ENCODE measurements at regions not wholly inside any gene's neighbourhood (a gene's known extent, or its start where the extent isn't known, plus 50 kb on each side); places are given as distances from the start of the nearest gene placed in this dataset.

GRCh38 chr7:124992851-124993562 is 63.4 kb upstream of the POT1 start:
- 7% methylated on average over 4 of the region's 4 CpGs for WGBS (ENCODE audit: missing lambda C conversion rate)
- TF ChIP-seq TFCP2L1 (CRISPR knock-in tag; IDR thresholded peaks at IDR 0.05) (no peak), FOSL2 (IDR thresholded peaks at IDR 0.05) (no peak), FOSL2 (CRISPR knock-in tag; IDR thresholded peaks at IDR 0.05) (peak; percentile 59; the same call in 1 of the 2 replicates)
- TF ChIP-seq, protein P1, sequence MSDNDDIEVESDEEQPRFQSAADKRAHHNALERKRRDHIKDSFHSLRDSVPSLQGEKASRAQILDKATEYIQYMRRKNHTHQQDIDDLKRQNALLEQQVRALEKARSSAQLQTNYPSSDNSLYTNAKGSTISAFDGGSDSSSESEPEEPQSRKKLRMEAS (IDR thresholded peaks at IDR 0.05), result no peak
- TF ChIP-seq, protein P2, sequence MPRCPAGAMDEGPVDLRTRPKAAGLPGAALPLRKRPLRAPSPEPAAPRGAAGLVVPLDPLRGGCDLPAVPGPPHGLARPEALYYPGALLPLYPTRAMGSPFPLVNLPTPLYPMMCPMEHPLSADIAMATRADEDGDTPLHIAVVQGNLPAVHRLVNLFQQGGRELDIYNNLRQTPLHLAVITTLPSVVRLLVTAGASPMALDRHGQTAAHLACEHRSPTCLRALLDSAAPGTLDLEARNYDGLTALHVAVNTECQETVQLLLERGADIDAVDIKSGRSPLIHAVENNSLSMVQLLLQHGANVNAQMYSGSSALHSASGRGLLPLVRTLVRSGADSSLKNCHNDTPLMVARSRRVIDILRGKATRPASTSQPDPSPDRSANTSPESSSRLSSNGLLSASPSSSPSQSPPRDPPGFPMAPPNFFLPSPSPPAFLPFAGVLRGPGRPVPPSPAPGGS (IDR thresholded peaks at IDR 0.05), result no peak
- 0 out of 6 replicates have a peak overlapping the region, but pooled peaks of 1 of the 2 experiments have one; percentile 15 for H3K27ac ChIP-seq
- FAIRE-seq (no peak), ATAC-seq (peak; percentile 94 to 97), DNase-seq (ENCODE audit: low read depth in 1 of 2, low spot score in 1 of 2) (peak; percentile 6 to 51)
- no peak overlapping the region for H3K4me3 ChIP-seq
- H3K9me3 ChIP-seq, result no peaks in the 10 kb centered on the region
- ChIA-PET CTCF (interaction anchor here (0.6 kb wide), 1 partner anchor 150 kb away, joined by 3 read pairs; no protein-coding TSS in a partner anchor), POLR2A (interaction anchor here (1.6 kb wide), 1 partner anchor 63 kb away, joined by 6 read pairs; the partner anchor contains the start of gene POT1)
- peaks cover 4% of the 10 kb centered on the region; the same call in 1 of the 3 replicates for H3K4me1 ChIP-seq
- peak overlapping the region; percentile 29 for H3K4me2 ChIP-seq

DNA sequence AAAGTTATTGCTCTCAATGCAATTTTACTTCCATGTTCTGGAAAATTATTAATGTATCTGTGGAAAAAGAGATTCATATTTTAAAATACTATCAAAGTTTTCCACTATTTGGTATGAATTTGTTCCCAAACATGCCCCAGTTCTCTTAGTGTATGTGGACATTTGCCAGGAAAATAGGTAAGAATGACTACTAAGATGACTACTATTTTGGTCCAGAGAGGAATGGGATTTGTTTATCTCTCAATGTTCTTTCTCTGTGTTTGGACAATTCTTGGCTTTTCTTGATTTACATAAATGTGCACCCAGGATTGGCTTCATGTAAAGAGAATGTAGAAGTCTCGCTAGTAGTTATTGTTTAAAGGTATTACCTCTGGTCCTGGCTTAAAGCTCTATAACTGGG is 60.3 kb upstream of the POT1 start:
- Histone ChIP-seq H3K4me2 (no peak overlapping the region), H3K4me3 (no peak overlapping the region), H3K27ac (no peak overlapping the region), H3K4me1 (peaks cover 4% of the 10 kb centered on the region; the same call in 1 of the 3 replicates), H3K9me3 (no peaks in the 10 kb centered on the region)
- ChIA-PET POLR2A (no interaction called here), CTCF (no interaction called here)
- 20% methylated on average over 1 of the region's 1 CpG for WGBS (ENCODE audit: missing lambda C conversion rate)
- DNase-seq (ENCODE audit: low read depth in 1 of 2, low spot score in 1 of 2) (no peak), FAIRE-seq (no peak), ATAC-seq (no peak)
- no peak for TF ChIP-seq EHMT2 (IDR thresholded peaks at IDR 0.05; ENCODE audit: low read depth)
- TF ChIP-seq CTCF (IDR thresholded peaks at IDR 0.05), result no peak
- TF ChIP-seq HDAC2 (IDR thresholded peaks at IDR 0.05), result no peak
- TF ChIP-seq CBX2 (IDR thresholded peaks at IDR 0.05; ENCODE audit: borderline replicate concordance, low read depth), result no peak
- TF ChIP-seq HOXB5 (CRISPR knock-in tag; IDR thresholded peaks at IDR 0.05), result no peak
- TF ChIP-seq ZNF302 (CRISPR knock-in tag; IDR thresholded peaks at IDR 0.05), result no peak
- no peak for TF ChIP-seq RNF2 (IDR thresholded peaks at IDR 0.05; ENCODE audit: borderline replicate concordance, low read depth)
- no peak for TF ChIP-seq KDM1A (IDR thresholded peaks at IDR 0.05; ENCODE audit: low read depth)
- TF ChIP-seq EHF (CRISPR knock-in tag; IDR thresholded peaks at IDR 0.05), result no peak
- TF ChIP-seq BHLHE40 (IDR thresholded peaks at IDR 0.05; ENCODE audit: low read depth, low read length), result no peak
- no peak for TF ChIP-seq PHF8 (IDR thresholded peaks at IDR 0.05; ENCODE audit: borderline replicate concordance, low read depth)
- no peak for TF ChIP-seq MAFK (IDR thresholded peaks at IDR 0.05; ENCODE audit: partially characterized antibody)
